ENCODE measurements at regions not wholly inside any gene's neighbourhood (a gene's known extent, or its start where the extent isn't known, plus 50 kb on each side); places are given as distances from the start of the nearest gene placed in this dataset.
"Not testable (repeated sequence)": the region's sequence is repeated elsewhere in the genome, so short reads cannot be mapped to it uniquely, and the experiment has no call there.

DNA sequence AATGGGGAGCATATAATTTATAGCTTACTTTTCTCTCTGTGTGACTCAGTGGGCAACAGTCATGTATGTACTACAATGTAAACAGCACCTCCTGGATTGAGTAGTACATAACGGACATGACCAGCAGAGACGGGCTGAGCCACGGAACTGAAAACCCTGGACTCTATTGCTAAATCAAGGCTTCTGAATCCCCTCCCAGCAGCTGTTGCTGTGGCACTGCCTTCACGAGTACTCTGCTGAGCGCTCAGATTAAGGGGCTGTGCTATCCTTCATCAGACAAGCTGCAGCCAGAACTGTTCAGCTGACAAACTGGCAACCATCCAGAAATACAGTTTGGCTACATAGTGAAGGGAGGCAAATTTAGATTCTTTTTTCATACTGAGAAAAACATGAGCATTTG lies 131.3 kb upstream of the CCDC180 start:
- no peak for DNase-seq

DNA sequence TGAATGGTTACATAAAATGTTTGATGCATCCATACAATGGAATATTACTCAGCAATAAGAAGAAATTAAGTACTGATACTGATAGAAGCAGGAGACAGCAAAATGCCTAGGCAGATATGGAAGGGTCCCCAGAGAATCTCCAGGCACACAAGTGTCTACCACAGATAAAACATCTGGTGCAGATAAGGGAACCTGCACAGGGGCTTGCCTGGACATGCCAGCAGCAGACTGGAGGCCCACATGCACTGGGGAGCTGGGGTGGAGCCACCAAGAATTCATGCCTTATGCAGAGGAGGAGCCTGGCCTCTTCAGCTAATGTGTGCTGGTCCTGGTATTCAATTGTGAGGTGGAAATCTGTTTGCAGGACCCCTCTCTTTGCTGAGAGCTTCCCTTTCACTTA lies 129.2 kb upstream of the CTSV start:
- DNase-seq: not testable (repeated sequence)

DNA sequence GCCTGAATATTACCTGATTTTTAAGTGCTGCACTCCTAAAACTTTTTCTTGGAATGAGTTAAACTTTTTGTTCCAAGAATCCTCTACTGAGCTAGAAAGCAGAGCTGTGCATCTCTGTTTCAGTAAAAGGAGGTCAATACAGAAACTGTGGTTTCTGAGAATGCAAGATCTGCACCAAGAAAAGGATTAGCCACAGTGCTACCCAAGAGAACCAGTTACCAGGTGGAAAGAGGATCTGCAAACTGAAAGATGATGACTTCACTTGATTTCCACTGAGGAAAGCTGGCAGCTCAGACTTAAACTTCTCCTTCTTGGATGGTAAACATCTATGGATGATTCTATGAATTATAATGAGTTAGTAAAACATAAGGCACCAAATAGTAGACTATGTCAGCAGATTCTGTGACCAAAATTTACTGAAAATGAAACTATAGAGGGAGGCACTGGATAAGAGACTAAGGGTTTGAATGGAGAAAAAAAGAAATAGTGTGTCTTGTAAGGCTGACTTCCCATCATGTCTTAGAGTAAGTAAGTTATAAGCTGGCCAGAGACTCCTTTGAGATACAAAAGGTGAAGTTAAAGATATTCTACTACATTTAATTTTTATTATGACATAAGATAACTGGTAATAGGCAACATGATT lies 127.7 kb upstream of the CTSV start:
- DNase-seq: not testable (repeated sequence)

DNA sequence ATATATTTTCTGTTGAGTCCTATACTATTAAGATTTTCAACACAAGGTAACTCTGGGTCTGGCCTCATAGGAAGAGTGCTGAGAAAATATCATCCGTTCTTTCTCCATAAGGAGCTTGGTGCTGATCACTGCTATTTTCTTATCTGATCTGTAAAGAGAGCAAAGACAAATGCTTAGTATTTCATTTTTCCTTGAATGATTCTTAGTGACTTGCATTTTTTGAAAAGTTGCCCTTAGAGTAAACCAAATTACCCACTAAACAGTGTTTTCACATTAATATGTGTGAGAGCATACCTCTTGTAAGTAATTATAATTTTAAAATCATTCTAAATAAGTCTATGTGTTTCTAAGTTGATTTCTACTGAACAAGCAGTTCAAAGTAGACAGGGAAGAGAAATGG lies 121.3 kb upstream of the CTSV start:
- DNase-seq: no peak

DNA sequence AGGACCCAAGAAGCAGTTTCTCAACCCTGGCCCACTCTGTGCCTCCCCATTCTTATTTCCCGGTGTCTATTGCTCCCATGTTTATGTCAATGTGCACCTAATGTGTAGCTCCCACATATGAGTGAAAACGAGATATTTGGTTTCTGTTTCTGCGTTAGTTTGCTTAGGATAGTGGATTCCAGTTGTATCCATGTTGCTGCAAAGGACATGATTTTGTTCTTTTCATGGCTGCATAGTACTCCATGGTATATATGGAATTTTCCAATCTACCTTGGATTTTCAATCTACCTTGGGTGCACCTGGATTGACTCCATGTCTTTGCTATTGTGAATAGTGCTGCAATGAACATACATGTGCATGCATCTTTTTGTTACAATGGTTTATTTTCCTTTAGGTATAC lies 119.8 kb upstream of the CTSV start:
- DNase-seq: not testable (repeated sequence)

DNA sequence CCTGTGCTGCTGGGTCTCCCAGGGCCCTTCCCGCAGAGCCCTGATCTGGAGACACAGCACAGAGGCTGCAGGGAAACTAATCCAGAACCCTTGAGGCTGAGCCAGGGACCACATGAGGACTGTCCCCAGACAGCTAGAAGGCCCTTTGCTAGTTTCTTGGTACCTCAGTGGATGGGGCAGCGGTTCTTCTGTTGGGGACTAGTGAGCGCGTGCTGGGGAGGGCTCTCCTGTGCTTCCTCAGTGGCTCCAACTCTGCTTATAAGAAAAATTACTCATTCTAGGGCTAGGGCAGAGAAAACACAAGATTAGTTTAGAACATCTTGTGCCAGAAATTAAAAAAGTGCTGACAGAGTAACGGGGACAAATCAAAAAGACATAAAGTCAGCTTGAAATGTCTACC lies 116.5 kb upstream of the CTSV start:
- not testable (repeated sequence) for DNase-seq

DNA sequence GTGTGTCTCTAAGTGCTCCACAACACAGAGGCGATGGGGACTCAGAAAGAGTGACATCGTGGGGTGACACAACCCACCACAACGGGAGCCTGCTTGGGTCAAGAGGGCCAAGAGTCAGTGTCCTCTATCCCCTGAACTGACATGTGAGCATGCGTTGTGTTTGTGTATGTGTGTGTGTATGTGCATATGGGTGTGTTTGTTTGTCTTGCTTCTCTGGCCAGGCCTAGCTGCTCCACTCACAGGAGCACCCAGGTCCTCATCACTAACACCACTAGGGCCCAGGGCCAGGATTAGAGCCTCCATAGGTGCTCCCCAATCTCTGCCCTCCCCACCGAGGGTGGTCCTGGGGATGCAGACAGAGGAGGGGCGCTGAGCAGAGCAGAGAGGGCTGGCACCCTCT lies 115.0 kb upstream of the CTSV start:
- DNase-seq: no peak

DNA sequence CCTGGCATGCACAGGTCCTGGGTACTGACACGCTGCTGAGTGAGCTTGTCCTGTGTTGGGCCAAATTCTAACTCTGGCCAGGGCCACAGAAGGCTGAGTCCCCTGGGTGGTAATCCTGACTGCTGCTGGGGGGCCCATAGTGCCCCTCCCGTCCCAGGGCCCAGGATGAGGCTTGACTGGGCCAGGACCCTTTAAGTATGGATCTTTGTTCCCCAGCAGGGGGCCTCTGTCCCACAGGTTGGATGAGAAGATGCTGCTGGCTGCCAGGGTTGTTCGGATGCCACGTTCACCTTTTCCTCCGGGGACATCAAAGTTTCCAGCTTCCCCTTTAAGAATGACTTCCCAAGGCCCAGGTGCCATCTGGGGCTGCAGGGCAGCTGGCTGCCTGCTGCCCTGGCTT lies 114.2 kb upstream of the CTSV start:
- not testable (repeated sequence) for DNase-seq

DNA sequence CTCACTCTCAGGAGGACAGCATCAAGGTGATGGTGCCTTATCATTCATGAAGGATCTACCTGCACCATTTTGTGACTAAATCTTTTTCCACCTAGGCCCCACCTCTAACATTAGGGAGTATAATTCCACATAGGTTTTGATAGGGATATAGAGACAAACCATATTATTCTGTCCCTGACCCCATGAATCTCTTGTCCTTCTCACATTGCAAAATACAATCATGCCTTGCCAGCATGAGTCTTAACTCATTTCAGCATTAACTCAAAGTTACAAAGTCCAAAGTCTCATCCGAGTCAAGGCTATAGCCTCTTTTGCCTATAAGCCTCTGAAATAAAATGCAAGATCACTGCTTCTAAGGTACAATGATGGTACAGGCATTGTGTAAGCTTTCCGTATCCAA lies 111.5 kb upstream of the CTSV start:
- not testable (repeated sequence) for DNase-seq

DNA sequence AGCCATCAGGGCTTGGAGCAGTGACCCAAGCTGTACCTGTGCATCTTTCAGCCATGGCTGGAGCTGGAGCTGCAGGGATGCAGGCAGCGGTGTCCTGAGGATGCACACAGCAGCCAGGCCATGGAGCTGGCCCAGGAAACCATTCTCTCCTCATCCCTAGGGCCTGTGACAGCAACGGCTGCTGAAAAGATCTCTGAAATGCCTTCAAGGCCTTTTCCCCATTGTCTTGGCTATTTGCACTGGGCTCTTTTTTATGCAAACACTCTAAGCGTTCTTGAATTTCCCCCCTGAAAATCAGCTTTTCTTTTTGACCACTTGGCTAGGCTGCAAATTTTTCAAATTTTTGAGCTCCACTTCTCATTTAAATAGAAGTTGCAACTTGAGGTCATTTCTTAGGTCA lies 109.5 kb upstream of the CTSV start:
- DNase-seq: not testable (repeated sequence)

DNA sequence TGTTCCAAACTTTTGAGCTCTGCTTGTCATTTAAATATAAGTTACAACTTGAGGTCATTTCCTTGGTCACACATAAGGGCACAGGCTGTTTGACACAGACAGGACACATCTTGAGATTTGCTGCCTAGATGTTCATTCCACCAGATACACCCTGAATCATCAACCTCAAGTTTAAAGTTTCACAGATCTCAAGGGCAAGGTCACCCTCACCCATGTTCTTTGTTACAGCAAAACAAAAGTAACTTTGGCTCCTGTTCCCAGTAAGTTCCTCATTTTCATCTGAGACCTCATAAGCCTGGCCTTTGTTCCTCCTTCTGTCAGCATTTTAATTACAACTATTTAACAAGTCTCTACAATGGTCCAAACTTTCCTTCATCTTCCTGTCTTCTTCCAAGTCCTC lies 106.7 kb upstream of the CTSV start:
- DNase-seq: not testable (repeated sequence)

DNA sequence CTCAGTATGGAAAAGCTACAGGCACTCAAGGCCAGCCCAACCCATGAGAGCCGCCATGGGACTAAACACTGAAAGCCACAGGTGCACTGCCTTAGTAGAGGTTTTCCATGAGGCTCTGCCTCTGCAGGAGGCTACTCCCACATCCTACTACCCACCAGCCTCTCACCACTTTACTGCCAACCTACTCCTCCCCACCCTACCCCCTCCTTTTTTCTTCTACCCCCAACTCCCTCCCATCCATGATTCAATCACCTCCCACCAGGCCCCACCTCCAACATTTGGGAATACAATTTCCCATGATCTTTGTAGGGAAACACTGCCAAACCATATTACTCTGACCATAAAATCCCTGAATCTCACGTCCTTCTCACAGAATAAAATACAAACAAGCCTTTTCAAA lies 101.6 kb upstream of the CTSV start:
- DNase-seq: no peak

DNA sequence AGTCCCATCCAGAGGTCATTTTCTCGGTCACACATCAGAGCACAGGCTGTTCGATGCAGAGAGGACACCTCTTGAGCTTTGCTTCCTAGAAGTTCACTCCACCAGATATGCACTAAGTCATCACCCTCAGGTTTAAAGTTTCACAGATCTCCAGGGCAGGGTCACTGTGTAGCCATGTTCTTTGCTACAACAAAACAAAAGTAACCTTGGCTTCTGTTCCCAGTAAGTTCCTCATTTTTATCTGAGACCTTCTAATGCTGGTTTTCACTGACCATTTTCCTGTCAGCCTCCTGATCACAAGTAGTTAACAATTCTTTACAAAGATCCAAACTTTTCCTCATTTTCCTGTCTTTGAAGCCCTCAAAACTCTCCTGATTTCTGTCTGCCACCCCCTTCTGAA lies 97.5 kb upstream of the CTSV start:
- DNase-seq: no peak

DNA sequence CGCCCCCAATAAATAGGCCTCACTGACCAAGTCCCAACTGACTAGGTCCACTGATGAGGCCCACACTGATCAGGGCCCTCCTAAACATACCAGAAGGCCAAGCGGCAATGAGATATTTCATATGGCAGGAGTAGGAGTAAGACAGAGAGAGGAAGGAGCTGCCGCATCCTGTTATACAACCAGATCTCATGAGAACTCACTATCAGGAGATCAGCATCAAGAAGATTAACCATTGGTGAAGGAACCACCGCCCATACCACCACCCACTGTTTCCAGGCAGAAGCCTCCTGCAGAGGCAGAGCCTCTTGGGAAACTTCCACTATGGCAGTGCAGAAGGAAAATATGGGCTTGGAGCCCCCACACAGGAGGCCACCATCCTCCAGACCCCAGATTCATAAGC lies 95.0 kb upstream of the CTSV start:
- DNase-seq: not testable (repeated sequence)

DNA sequence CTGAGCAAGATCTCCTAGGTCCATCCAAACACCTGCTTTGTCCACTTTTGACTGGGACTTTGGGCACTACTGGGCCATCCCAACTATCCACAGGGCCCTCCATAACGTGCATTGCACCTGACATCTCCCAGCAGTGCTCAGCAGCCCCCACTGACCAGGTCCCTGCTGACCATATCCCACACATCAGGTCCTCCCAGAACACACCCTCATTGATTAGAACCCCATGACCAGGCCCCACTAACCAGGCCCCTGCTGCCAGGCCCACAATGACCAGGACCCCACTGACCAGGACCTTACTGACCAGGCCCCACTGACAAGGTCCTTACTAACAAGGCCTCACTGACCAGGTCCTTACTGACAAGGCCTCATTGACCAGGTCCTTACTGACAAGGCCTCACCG lies 93.9 kb upstream of the CTSV start:
- DNase-seq: no peak

DNA sequence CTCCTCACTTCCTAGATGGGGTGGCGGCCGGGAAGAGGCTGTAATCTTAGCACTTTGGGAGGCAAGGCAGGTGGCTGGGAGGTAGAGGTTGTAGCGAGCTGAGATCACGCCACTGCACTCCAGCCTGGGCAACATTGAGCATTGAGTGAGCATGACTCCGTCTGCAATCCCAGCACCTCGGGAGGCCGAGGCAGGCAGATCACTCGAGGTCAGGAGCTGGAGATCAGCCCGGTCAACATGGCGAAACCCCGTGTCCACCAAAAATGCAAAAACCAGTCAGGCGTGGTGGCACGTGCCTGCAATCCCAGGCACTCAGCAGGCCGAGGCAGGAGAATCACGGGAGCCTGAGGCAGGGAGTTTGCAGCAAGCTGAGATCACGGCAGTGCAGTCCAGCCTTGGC lies 91.9 kb upstream of the CTSV start:
- not testable (repeated sequence) for DNase-seq

DNA sequence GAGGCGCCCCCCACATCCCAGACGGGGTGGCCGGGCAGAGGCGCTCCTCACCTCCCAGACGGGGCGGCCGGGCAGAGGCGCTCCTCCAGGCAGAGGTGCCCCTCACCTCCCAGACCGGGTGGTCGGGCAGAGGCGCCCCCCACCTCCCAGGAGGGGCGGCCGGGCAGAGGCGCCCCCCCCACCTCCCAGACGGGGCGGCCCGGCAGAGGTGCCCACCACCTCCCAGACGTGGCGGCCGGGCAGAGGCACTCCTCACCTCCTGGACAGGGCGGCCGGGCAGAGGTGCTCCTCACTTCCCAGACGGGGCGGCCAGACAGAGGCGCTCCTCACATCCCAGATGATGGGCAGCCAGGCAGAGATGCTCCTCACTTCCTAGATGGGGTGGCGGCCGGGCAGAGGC lies 91.4 kb upstream of the CTSV start:
- not testable (repeated sequence) for DNase-seq

DNA sequence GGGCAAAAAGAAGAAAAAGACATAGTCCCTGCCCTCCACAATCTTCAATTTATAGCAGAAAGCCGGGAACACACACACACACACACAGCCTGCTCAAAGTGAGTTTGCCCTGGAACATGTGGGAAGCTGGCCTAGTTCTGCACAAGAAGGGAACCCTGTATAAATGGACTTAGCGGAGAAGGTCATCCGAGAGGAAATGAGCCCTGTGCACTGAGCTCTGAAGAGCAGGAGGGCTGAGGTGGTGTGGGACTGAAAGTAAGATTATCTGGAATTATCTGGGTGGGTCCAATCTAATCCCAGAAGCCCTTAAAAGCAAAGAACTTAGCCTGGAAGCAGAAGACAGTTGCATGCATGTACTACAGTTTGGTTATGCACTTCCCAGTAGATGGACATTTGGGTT lies 90.0 kb upstream of the CTSV start:
- DNase-seq: no peak

DNA sequence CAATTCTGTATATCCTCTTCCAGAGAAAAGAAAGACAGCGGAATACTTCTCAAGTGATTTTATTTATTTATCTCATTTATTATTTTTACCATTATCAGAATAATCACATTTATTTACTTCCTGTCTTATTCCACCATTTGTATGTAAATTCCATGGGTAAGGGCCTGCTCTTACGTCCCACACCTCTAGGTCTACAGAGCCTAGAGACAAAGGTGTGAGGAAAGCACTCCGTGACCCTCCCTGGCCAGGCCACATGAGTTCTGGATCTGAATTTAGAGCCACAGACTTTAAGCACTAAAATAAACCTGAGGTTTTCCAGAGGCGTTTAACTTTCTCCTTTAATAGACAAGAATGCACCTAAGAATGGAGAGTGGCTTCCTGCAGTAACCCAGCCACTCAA lies 85.3 kb upstream of the CTSV start:
- DNase-seq: no peak

DNA sequence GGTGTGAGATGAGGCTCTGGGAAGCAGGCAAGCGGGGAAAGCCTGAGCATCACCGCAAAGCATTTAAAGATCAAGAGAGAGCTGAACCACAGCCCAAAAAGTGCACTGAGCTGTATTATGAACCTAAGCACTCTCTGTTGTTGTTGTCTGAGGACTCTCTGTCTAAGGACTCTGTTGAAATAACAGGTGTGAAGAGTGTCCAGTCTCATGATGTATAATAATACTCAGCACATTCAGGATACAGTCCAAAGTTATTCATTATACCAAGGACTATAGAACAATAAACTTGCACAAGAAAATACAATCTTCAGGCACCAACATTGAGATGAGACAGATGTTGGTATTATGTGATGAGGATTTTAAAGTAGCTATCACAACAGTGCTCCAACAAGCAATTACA lies 71.8 kb upstream of the CTSV start:
- DNase-seq: no peak

DNA sequence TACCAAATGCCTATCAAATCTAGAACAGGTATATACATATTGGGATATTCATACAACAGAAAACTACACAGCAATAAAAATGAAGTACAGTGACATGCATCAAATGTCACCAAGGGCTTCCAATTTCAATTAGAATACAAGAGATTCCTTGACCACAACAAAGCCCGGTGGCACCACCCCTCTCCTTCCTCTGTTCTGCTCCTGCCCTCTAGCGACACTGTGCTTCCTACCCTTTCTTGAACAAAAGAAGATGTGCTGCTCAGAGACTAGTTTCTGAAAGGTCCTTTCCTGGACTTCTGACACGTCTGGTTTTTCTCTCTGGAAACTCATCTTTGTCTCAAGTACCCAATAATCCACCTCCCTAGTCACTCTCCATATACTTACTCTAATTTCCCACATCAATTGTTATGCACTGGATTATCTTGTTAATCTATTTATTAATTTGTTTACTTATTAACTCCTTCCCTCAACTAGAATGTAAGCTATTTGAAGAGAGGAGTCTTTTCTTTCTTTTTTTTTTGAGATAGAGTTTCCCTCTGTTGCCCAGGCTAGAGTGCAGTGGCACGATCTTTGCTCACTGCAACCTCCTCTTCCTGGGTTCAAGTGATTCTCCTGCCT lies 70.4 kb upstream of the CTSV start:
- DNase-seq: no peak

DNA sequence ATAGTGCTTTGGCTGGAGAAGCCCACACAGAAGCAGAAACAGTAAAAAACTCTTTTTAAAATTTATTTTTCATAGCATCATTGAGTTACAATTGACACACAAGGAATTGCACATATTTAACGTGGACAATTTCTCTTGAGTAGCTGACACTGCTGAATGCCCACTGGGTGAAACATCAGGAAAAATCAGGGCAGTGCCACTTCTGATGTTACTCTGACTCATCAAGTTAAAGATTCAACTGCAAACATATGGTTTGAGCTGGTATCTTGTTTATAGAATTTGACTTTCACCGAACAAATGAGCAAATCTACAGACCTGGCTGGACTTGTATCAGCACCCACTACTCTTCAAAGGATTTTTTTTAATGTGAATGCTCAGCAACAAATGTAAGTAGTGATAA lies 66.3 kb upstream of the CTSV start:
- not testable (repeated sequence) for DNase-seq

DNA sequence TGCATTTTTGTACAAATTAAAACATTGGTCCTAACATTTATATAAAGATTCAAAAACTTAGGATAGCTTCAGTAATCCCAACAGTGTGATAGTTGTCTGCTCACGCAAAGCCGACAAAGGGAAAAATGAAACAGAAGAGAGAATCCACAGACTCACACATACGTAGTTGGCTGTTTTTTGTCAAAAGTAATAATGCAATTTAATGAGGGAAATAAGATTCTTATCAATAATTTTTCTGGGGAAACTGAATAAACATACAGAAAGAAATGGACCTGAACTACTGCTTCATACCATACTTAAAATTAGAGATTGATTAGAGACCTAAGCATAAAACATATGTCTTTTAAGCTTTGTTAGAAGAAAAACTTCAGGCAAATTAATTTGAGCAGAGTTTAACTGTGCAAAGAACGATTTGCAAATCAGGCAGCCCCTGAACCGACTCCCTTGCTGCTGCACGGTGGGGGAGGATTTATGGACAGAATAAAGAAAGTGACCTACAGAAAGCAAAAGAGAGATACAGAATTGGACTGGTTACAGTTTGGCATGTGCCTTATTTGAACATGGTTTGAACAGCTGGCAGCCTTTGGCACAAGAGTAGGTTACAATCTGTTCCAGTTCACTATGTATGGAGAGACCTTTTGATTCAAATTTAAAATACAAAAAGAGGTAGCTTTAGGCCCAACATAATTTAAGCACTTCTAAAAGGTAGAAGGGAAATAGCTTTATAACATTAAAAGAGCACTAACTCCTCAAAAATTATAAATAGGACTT lies 64.9 kb upstream of the CTSV start:
- not testable (repeated sequence) for DNase-seq

DNA sequence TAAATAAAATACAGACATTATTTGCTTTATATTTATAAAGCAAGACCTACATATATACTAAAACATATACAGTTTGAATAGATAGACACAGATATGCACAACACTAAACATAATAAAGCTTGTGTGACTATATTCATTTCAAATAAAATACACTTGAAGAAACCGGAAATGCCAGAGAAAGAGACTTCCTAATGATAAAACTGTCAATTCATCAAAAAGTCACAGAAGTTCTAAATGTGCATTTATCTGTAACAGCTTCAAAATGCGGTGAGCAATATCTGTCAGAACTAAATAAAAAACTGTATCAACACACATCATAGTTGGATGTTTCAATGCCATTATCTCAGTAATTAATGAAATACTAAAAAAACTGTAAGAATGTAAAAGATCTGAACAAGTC lies 60.6 kb upstream of the CTSV start:
- not testable (repeated sequence) for DNase-seq

Measured in T1000 (cell line).